Activated CD8-positive, alpha-beta T cell treated with anti-CD3 and anti-CD28 coated beads for 36 hours (primary cell): ENCODE measurements at regions not wholly inside any gene's neighbourhood (a gene's known extent, or its start where the extent isn't known, plus 50 kb on each side); places are given as distances from the start of the nearest gene placed in this dataset.

ENCODE experiments used
- ATAC-seq: fragments of 200-7000 bp; cut with Tn5 transposase; one replicate; pipeline ENCODE4 v1.10.0; 2021; ENCODE audit warnings: mild to moderate bottlenecking, moderate library complexity
- CTCF ChIA-PET: fragments of 350-600 bp; sonication (Branson Sonifier 250); formaldehyde crosslinking; loops from one replicate; lab custom pipeline; 2021; ENCODE audit warnings: antibody characterized with exemption; lab: Charles Lee
- POLR2A ChIA-PET: fragments of 350-600 bp; sonication (Branson Sonifier 250); formaldehyde crosslinking; loops from one replicate; lab custom pipeline; 2021; ENCODE audit warnings: antibody characterized with exemption; lab: Charles Lee
- DNase-seq: peaks from one replicate; pipeline ENCODE4 v3.0.0-alpha.2; 2020
- H3K27ac Mint-ChIP-seq: one replicate; pipeline ENCODE4 v1.8.0; 2021; ENCODE audit warnings: mild to moderate bottlenecking, mixed read lengths
- H3K27me3 Mint-ChIP-seq: one replicate; pipeline ENCODE4 v1.8.0; 2021; ENCODE audit warnings: mixed read lengths
- H3K36me3 Mint-ChIP-seq: one replicate; pipeline ENCODE4 v1.8.0; 2021; ENCODE audit warnings: low read depth, mixed read lengths
- H3K4me1 Mint-ChIP-seq: one replicate; pipeline ENCODE4 v1.8.0; 2021; ENCODE audit warnings: low read depth, mixed read lengths
- H3K4me3 Mint-ChIP-seq: one replicate; pipeline ENCODE4 v1.8.0; 2021; ENCODE audit warnings: mild to moderate bottlenecking, moderate library complexity, mixed read lengths
- H3K9me3 Mint-ChIP-seq: one replicate; pipeline ENCODE4 v1.8.0; 2021; ENCODE audit warnings: mixed read lengths
- intact Hi-C: fragments of 100-400 bp; cut with micrococcal nuclease; formaldehyde crosslinking; loops from one replicate; pipeline ENCODE4 v1.10.0; 2022
- TF ChIP-seq, protein P1 (sequence below): fragments of 200-600 bp; IDR thresholded peaks from one replicate; pipeline ENCODE4 v1.8.0; 2022; ENCODE audit warnings: antibody characterized with exemption, mild to moderate bottlenecking

DNA sequence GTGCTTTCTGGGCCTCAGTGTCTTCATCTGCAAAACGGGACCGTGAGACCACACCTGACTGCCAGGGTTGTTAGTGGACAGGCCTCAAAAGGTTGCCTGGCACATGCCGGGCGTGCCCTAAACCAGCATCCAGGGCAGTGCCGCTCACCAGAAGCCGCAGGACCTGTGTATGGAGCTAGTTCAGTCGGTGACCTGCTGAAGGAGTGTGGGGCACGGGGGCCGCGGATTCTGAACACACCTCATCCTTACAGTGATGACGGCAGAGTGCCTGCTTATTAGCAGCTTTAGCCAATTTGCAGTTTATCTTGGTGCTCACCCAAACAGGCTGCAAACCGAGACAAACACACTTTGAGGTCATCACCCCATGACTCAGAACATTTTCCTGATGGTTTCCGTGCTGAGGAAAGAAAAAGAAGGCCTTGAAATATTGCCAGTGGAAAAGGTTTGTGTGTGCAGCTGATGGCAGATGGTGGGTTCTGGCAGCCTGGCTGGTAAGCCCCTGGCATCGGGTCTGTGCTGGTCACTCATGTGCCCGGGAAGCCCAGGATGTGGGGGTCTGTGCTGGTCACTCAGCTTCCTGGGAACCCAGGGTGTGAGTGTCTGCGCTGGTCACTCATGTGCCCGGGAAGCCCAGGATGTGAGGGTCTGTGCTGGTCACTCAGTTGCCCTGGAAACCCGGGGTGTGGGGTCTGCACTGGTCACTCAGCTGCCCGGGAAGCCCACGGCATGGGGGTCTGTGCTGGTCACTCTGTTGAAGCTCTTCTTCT lies 153.8 kb downstream of the ERMARD start:
- POLR2A ChIA-PET, result no interaction called here
- no peak overlapping the region for H3K27ac Mint-ChIP-seq
- TF ChIP-seq, protein P1, sequence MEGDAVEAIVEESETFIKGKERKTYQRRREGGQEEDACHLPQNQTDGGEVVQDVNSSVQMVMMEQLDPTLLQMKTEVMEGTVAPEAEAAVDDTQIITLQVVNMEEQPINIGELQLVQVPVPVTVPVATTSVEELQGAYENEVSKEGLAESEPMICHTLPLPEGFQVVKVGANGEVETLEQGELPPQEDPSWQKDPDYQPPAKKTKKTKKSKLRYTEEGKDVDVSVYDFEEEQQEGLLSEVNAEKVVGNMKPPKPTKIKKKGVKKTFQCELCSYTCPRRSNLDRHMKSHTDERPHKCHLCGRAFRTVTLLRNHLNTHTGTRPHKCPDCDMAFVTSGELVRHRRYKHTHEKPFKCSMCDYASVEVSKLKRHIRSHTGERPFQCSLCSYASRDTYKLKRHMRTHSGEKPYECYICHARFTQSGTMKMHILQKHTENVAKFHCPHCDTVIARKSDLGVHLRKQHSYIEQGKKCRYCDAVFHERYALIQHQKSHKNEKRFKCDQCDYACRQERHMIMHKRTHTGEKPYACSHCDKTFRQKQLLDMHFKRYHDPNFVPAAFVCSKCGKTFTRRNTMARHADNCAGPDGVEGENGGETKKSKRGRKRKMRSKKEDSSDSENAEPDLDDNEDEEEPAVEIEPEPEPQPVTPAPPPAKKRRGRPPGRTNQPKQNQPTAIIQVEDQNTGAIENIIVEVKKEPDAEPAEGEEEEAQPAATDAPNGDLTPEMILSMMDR, result no peak
- H3K9me3 Mint-ChIP-seq, result no peaks in the 10 kb centered on the region
- no peaks in the 10 kb centered on the region for H3K4me1 Mint-ChIP-seq
- DNase-seq (no peak), ATAC-seq (no peak)
- H3K27me3 Mint-ChIP-seq, result no peaks in the 10 kb centered on the region
- CTCF ChIA-PET, result no interaction called here
- H3K36me3 Mint-ChIP-seq, result no peaks in the 10 kb centered on the region
- intact Hi-C loops, result no loop called here
- no peak overlapping the region for H3K4me3 Mint-ChIP-seq

DNA sequence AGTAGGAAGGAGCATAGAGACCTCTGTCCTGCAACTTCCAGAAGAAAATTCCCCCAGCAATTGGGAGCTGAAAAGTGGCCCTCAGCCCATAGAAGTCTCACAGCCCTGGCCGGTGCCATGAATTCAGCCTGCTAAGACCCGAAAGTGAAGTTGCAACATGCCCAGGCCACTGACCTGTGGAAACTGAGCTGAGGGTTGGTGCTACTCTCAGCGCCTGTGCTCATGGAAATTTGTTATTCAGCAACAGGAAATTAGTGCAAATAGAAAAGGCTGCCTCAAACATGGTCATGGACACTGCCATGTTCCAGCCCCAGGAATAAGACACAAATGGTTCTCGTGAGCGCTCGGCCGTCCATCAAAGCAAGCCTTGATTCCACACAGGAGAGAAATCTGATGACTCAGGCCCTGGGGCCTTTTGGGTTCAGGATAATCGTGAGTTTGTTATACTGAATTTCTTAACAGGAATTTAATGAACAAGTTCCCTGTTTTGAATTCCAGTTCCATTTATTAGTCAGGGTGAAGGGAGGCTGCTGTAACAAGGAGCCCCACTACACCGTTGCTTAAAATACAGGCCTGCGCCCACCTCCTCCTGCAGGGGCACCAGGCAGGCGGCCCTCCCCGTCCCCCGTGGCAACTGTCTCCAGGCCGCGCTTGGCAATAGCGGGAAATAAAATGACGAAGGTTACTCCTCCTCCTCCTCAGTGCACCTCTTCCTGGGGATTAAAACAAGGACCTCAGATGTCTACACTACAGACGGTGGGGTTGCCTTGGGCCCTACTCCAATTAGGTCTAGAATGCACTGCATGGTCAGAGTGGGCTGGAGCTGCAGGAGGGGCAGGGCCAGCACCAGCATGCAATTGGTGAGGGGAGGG lies 152.9 kb downstream of the ERMARD start:
- TF ChIP-seq, protein P1, result no peak
- Mint-ChIP-seq H3K27me3 (peaks cover under 1% of the 10 kb centered on the region), H3K4me1 (no peaks in the 10 kb centered on the region), H3K9me3 (no peaks in the 10 kb centered on the region), H3K36me3 (no peaks in the 10 kb centered on the region), H3K27ac (no peak overlapping the region), H3K4me3 (no peak overlapping the region)
- ATAC-seq (no peak), DNase-seq (no peak)
- intact Hi-C loops, result no loop called here
- POLR2A ChIA-PET, result no interaction called here
- CTCF ChIA-PET, result no interaction called here

DNA sequence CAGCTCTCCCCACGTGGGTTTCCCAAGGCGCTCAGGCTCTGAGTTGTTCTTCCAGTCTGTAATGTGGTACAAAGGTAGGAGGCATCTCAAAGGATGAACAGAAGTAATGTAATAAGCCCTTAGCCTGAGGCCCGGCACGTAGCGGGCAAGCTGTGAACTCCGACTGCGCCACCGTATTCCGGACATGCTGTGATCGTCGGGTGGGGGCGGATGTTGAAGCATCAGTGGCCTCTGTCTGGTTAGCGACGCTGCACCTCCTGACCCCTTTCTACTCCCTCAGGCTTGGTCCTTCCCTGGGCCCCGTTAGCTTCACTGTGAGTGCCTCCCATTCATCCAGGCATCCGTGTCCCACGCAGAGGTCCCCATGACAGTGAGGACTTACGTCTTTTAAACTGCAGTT lies 151.7 kb downstream of the ERMARD start:
- no peaks in the 10 kb centered on the region for H3K36me3 Mint-ChIP-seq
- peaks cover 1% of the 10 kb centered on the region for H3K27me3 Mint-ChIP-seq
- CTCF ChIA-PET, result no interaction called here

DNA sequence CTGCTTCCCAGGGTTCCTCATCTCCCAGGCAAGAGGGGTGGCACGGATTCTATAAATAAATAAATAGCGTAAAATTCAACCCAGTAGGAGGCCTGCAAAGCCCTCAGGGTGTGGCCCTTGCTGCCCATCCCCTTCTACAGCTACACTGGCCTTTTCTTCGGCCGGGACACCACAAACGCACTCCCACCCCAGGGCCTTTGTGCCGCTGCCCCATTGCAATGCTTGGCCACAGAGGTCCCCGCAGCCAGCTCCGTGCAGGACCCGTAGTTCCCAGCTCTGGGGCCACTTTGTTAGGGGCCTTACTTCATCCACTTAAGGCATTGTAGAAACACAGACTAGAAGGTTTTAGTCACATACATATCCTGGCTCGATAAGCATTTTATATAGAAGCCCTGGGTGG lies 151.2 kb downstream of the ERMARD start:
- no peak for ATAC-seq
- intact Hi-C loops, result no loop called here
- ChIA-PET CTCF (no interaction called here), POLR2A (no interaction called here)
- no peaks in the 10 kb centered on the region for H3K4me1 Mint-ChIP-seq
- H3K27me3 Mint-ChIP-seq, result peaks cover 1% of the 10 kb centered on the region
- no peaks in the 10 kb centered on the region for H3K36me3 Mint-ChIP-seq
- no peak overlapping the region for H3K27ac Mint-ChIP-seq
- TF ChIP-seq, protein P1, result no peak
- H3K9me3 Mint-ChIP-seq, result no peaks in the 10 kb centered on the region
- H3K4me3 Mint-ChIP-seq, result no peak overlapping the region
- DNase-seq, result no peak

More for the DNA sequence above, 151.7 kb downstream of the ERMARD start:
- TF ChIP-seq, protein P1, result no peak
- Mint-ChIP-seq H3K4me3 (no peak overlapping the region), H3K27ac (no peak overlapping the region), H3K9me3 (no peaks in the 10 kb centered on the region), H3K4me1 (no peaks in the 10 kb centered on the region)
- POLR2A ChIA-PET, result no interaction called here
- intact Hi-C loops, result no loop called here
- ATAC-seq (no peak), DNase-seq (no peak)

DNA sequence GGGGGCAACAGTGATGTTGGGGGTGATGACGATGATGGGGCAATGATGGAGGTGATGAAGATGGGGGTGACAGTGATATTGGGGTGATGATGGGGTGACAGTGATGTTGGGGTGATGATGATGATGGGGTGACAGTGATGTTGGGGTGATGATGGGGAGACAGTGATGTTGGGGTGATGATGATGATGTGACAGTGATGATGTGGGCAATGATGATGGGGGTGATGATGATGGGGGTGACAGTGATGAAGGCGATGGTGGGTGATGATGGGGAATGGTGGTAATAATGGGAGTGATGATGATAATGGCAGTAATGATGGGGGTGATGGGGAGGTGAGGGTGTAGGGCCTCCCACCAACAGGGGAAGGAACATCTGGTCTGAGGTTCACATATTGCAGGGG lies 150.6 kb downstream of the ERMARD start:
- intact Hi-C loops, result no loop called here
- Mint-ChIP-seq H3K4me3 (no peak overlapping the region), H3K4me1 (no peaks in the 10 kb centered on the region), H3K27ac (no peak overlapping the region), H3K36me3 (no peaks in the 10 kb centered on the region), H3K27me3 (peaks cover 1% of the 10 kb centered on the region), H3K9me3 (no peaks in the 10 kb centered on the region)
- ChIA-PET POLR2A (no interaction called here), CTCF (no interaction called here)
- TF ChIP-seq, protein P1, result no peak
- DNase-seq, result no peak
- no peak for ATAC-seq
